ENCODE measurements at regions not wholly inside any gene's neighbourhood (a gene's known extent, or its start where the extent isn't known, plus 50 kb on each side); places are given as distances from the start of the nearest gene placed in this dataset.

DNA sequence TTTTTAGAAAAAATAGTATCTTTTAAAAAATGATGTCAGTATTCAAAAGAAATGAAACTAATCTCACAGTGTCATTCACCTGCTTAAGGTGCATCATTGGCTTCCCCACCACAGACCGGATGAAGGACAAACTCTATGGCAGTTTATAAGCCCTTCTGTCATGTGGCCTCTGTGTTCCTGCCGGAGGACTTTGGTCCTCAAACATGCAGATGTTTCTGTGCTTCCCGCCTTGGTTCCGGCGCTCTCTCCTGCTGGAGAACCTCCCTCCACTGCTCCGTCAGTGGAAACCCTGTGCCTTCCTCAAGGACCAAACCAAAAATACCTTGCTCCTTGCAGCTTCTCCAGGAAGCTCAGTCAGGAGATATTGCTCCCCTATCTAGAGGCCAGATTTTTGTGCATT is 326.3 kb downstream of the UACA start:
- Mint-ChIP-seq H3K9me3 (no peaks in the 10 kb centered on the region), H3K36me3 (ENCODE audit: low read depth) (no peaks in the 10 kb centered on the region), H3K4me1 (ENCODE audit: low read depth) (no peaks in the 10 kb centered on the region), H3K27ac (no peak overlapping the region), H3K27me3 (ENCODE audit: insufficient read depth) (peaks cover 53% of the 10 kb centered on the region), H3K4me3 (no peak overlapping the region)
- DNase-seq = no peak
- TF ChIP-seq, protein P1, sequence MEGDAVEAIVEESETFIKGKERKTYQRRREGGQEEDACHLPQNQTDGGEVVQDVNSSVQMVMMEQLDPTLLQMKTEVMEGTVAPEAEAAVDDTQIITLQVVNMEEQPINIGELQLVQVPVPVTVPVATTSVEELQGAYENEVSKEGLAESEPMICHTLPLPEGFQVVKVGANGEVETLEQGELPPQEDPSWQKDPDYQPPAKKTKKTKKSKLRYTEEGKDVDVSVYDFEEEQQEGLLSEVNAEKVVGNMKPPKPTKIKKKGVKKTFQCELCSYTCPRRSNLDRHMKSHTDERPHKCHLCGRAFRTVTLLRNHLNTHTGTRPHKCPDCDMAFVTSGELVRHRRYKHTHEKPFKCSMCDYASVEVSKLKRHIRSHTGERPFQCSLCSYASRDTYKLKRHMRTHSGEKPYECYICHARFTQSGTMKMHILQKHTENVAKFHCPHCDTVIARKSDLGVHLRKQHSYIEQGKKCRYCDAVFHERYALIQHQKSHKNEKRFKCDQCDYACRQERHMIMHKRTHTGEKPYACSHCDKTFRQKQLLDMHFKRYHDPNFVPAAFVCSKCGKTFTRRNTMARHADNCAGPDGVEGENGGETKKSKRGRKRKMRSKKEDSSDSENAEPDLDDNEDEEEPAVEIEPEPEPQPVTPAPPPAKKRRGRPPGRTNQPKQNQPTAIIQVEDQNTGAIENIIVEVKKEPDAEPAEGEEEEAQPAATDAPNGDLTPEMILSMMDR (IDR thresholded peaks at IDR 0.05) = no peak

DNA sequence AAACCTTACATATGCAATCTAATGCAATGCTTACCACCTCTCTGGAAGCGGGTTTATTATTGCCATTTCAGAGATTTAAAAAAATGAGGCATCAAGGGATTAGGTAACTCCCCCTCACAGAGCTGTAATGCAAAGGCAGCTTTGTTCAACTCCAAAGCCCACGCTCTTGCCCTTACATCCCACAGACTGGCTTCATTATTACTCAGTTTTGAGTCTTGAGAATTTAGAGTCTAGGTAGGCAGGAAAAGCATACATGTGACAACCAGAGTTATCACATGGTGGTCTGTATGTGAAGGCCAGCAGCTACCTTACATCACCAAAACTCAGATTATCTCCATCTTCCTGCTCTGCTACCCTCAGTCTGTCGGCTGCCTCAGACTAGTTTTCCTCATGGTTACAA is 326.9 kb downstream of the UACA start:
- no peak overlapping the region for H3K27ac Mint-ChIP-seq
- H3K27me3 Mint-ChIP-seq (ENCODE audit: insufficient read depth) = peaks cover 48% of the 10 kb centered on the region
- H3K36me3 Mint-ChIP-seq (ENCODE audit: low read depth) = no peaks in the 10 kb centered on the region
- TF ChIP-seq, protein P1 (IDR thresholded peaks at IDR 0.05) = no peak
- no peaks in the 10 kb centered on the region for H3K4me1 Mint-ChIP-seq (ENCODE audit: low read depth)
- no peak overlapping the region for H3K4me3 Mint-ChIP-seq
- no peak for DNase-seq
- no peaks in the 10 kb centered on the region for H3K9me3 Mint-ChIP-seq

DNA sequence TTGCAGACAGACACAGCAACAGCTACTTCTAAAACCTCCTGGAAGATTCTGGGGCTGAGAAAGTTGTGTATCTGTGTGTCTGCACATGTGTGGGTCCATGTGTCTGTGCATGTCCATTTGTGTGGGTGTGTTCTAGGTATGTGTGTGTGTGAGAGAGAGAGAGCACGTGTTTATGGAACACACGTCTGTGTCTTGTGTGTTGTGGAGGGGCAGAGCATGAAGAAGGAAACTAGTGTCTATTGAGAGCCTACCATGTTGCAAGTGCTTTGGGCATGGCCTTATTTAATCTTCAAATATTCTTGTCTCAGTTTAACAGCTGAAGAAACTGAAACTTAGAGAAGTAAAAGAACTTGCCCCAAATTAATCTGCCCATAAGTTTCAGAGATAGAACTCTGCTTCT is 327.5 kb downstream of the UACA start:
- H3K4me3 Mint-ChIP-seq = no peak overlapping the region
- no peak overlapping the region for H3K27ac Mint-ChIP-seq
- TF ChIP-seq, protein P1 (IDR thresholded peaks at IDR 0.05) = no peak
- peaks cover 47% of the 10 kb centered on the region for H3K27me3 Mint-ChIP-seq (ENCODE audit: insufficient read depth)
- H3K9me3 Mint-ChIP-seq = no peaks in the 10 kb centered on the region
- no peak for DNase-seq
- H3K4me1 Mint-ChIP-seq (ENCODE audit: low read depth) = no peaks in the 10 kb centered on the region
- H3K36me3 Mint-ChIP-seq (ENCODE audit: low read depth) = no peaks in the 10 kb centered on the region

DNA sequence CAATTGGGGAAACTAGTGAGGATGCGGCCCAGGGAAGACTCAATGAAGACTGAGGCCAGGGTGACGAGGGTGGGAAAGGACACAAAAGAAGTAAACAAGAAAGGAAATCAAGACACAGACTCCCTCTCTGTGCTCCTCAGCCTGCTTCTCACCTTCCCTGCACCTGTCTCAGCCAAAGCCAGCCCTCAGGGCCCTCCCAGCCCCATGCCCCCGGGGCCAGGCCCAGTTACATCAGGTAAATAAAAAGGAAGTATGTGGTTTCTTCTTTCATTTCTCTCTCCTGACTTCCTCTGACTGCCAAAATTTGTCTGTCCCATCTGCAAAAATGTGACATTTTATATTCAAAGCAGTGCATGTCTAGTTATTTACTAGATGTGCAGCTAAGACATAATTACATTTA is 328.0 kb downstream of the UACA start:
- TF ChIP-seq, protein P1 (IDR thresholded peaks at IDR 0.05) = no peak
- H3K4me3 Mint-ChIP-seq = no peak overlapping the region
- H3K27me3 Mint-ChIP-seq (ENCODE audit: insufficient read depth) = peaks cover 43% of the 10 kb centered on the region
- no peak for DNase-seq
- no peaks in the 10 kb centered on the region for H3K36me3 Mint-ChIP-seq (ENCODE audit: low read depth)
- H3K9me3 Mint-ChIP-seq = no peaks in the 10 kb centered on the region
- no peak overlapping the region for H3K27ac Mint-ChIP-seq
- H3K4me1 Mint-ChIP-seq (ENCODE audit: low read depth) = no peaks in the 10 kb centered on the region

DNA sequence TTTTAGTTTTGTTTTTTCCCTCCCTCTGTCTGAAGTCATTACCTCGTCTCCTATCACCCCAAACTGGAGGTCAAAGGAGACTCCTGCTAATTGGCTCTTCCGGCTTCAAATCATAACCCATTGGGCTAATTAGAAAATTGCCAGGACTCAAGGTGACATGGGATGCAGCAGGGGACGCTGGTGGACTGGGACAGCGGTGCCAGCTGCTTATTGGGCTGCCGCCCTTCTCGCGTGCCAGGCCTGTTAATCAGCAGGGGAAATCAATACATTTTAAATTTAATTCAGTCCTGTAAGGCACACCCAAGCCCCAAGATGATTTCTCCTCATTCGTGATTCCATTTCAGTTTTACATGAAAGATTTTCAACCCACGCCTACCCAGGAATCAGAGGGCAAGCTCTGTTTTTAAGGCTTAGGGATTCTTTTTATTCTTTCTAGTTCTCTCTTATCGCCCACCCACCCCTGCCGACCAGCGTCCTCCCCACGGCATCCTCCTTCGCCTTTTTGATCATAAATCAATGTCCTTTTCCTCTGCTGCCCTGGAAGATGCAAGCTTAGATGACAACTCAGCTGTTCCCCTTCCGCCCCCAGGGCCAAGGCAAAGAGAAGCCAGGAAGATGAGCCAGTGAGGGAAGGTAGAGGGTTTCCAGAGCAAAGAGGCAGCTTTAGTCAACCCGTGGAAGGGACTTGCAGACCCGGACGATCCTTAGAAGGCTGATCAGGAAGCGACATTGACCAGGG is 329.6 kb downstream of the UACA start:
- Mint-ChIP-seq H3K27ac (no peak overlapping the region), H3K9me3 (no peaks in the 10 kb centered on the region), H3K27me3 (ENCODE audit: insufficient read depth) (peaks cover 36% of the 10 kb centered on the region), H3K4me1 (ENCODE audit: low read depth) (no peaks in the 10 kb centered on the region), H3K36me3 (ENCODE audit: low read depth) (no peaks in the 10 kb centered on the region), H3K4me3 (no peak overlapping the region)
- TF ChIP-seq, protein P1 (IDR thresholded peaks at IDR 0.05) = no peak
- no peak for DNase-seq
